Osteoblast (primary cell): ENCODE measurements at regions not wholly inside any gene's neighbourhood (a gene's known extent, or its start where the extent isn't known, plus 50 kb on each side); places are given as distances from the start of the nearest gene placed in this dataset.

ENCODE experiments used
- DNase-seq: peaks from one replicate; pipeline ENCODE4 v3.0.0; 2011; ENCODE audit warnings: low spot score, mixed read lengths; ENCODE audit not compliant: insufficient read length; ENCODE audit errors: missing footprints
- H2AFZ ChIP-seq: 2 replicates; pipeline ENCODE4 v1.6.0; 2011; ENCODE audit warnings: mild to moderate bottlenecking, low read length
- H3K27ac ChIP-seq: 2 replicates; pipeline ENCODE4 v1.5.1; 2011; ENCODE audit warnings: mild to moderate bottlenecking, low read depth, low read length, moderate library complexity
- H3K27me3 ChIP-seq: 2 replicates; pipeline ENCODE4 v1.6.0; 2012; ENCODE audit warnings: mild to moderate bottlenecking, control low read depth, inconsistent platforms, low read length, moderate library complexity; ENCODE audit not compliant: insufficient read depth
- H3K36me3 ChIP-seq: 2 replicates; pipeline ENCODE4 v1.5.1; 2011; ENCODE audit warnings: mild to moderate bottlenecking, low read length, control low read depth, moderate library complexity; ENCODE audit not compliant: insufficient read depth
- H3K4me1 ChIP-seq: 2 replicates; pipeline ENCODE4 v1.5.1; 2011; ENCODE audit warnings: mild to moderate bottlenecking, low read length, control low read depth, moderate library complexity; ENCODE audit not compliant: insufficient read depth
- H3K4me2 ChIP-seq: 2 replicates; pipeline ENCODE4 v1.6.0; 2011; ENCODE audit warnings: mild to moderate bottlenecking, low read length; ENCODE audit not compliant: insufficient read depth
- H3K4me3 ChIP-seq: fragments of 200-600 bp; sonication (generic); 3 replicates; pipeline ENCODE4 v1.5.1; 2012; ENCODE audit warnings: mild to moderate bottlenecking, low read length, inconsistent platforms; ENCODE audit not compliant: insufficient read depth
- H3K79me2 ChIP-seq: 2 replicates; pipeline ENCODE4 v1.6.0; 2012; ENCODE audit warnings: mild to moderate bottlenecking, low read length, control low read depth, inconsistent platforms; ENCODE audit not compliant: insufficient read depth
- H3K9me3 ChIP-seq: 2 replicates; pipeline ENCODE4 v1.5.1; 2011; ENCODE audit warnings: low read depth, low read length, control low read depth
- H4K20me1 ChIP-seq: 2 replicates; pipeline ENCODE4 v1.6.0; 2012; ENCODE audit warnings: mild to moderate bottlenecking, low read length, control low read depth; ENCODE audit not compliant: insufficient read depth
- CTCF ChIP-seq: IDR thresholded peaks from 2 replicates; pipeline ENCODE4 v1.5.1; 2011; ENCODE audit warnings: mild to moderate bottlenecking, low read depth, low read length, moderate library complexity; ENCODE audit errors: extremely low read depth

- H3K9me3 ChIP-seq: no peaks in the 10 kb centered on the region
These were observed 185.5 kb upstream of the SALL4 start for GRCh38 chr20:51987812-51988211.

GRCh38 chr20:51985013-51985415 lies 182.7 kb upstream of the SALL4 start:
- H3K27ac ChIP-seq: peak overlapping the region; percentile 83
- H2AFZ ChIP-seq: no peak overlapping the region
- H4K20me1 ChIP-seq: no peaks in the 10 kb centered on the region
- no peak for TF ChIP-seq CTCF
- no peaks in the 10 kb centered on the region for H3K79me2 ChIP-seq
- no peak overlapping the region for H3K4me3 ChIP-seq
- DNase-seq: peak; percentile 94
- H3K36me3 ChIP-seq: no peaks in the 10 kb centered on the region
- peak overlapping the region; percentile 59 for H3K4me2 ChIP-seq
- H3K27me3 ChIP-seq: no peaks in the 10 kb centered on the region
- H3K4me1 ChIP-seq: peaks cover 12% of the 10 kb centered on the region
- no peaks in the 10 kb centered on the region for H3K9me3 ChIP-seq

More at GRCh38 chr20:51987812-51988211, 185.5 kb upstream of the SALL4 start:
- H3K36me3 ChIP-seq: no peaks in the 10 kb centered on the region
- no peaks in the 10 kb centered on the region for H3K79me2 ChIP-seq
- peak overlapping the region; percentile 18 for H2AFZ ChIP-seq
- H3K4me3 ChIP-seq: no peak overlapping the region
- no peaks in the 10 kb centered on the region for H3K27me3 ChIP-seq
- TF ChIP-seq CTCF: no peak
- peaks cover 12% of the 10 kb centered on the region for H3K4me1 ChIP-seq
- H3K27ac ChIP-seq: no peak overlapping the region
- no peak overlapping the region for H3K4me2 ChIP-seq
- no peaks in the 10 kb centered on the region for H4K20me1 ChIP-seq
- no peak for DNase-seq

- H3K4me1 ChIP-seq: peaks cover 6% of the 10 kb centered on the region
- no peak for TF ChIP-seq CTCF
- H3K27ac ChIP-seq: no peak overlapping the region
- no peak overlapping the region for H3K4me2 ChIP-seq
- H2AFZ ChIP-seq: no peak overlapping the region
- no peaks in the 10 kb centered on the region for H4K20me1 ChIP-seq
- H3K4me3 ChIP-seq: no peak overlapping the region
- H3K9me3 ChIP-seq: peaks cover 4% of the 10 kb centered on the region
- no peak for DNase-seq
- no peaks in the 10 kb centered on the region for H3K79me2 ChIP-seq
- H3K27me3 ChIP-seq: no peaks in the 10 kb centered on the region
- H3K36me3 ChIP-seq: no peaks in the 10 kb centered on the region
These were observed 178.0 kb upstream of the SALL4 start for GRCh38 chr20:51980277-51980676.

- Histone ChIP-seq H3K27ac (no peak overlapping the region), H2AFZ (no peak overlapping the region), H3K27me3 (no peaks in the 10 kb centered on the region), H3K4me1 (no peaks in the 10 kb centered on the region), H3K4me2 (no peak overlapping the region), H3K4me3 (no peak overlapping the region), H3K36me3 (no peaks in the 10 kb centered on the region), H4K20me1 (no peaks in the 10 kb centered on the region), H3K79me2 (no peaks in the 10 kb centered on the region), H3K9me3 (peaks cover 4% of the 10 kb centered on the region)
- no peak for TF ChIP-seq CTCF
- no peak for DNase-seq
These were observed 176.9 kb upstream of the SALL4 start for GRCh38 chr20:51979226-51979625.
